SK-N-DZ (cell line): ENCODE measurements at regions not wholly inside any gene's neighbourhood (a gene's known extent, or its start where the extent isn't known, plus 50 kb on each side); places are given as distances from the start of the nearest gene placed in this dataset.
"Not testable (repeated sequence)": the region's sequence is repeated elsewhere in the genome, so short reads cannot be mapped to it uniquely, and the experiment has no call there.

ENCODE experiments used
- DNase-seq: peaks from one replicate; pipeline ENCODE4 v3.0.0-alpha.2; 2015; ENCODE audit warnings: low spot score

- DNase-seq = not testable (repeated sequence)
Measured at GRCh38 chr3:66842761-66843464, 155.2 kb upstream of the KBTBD8 start.

- no peak for DNase-seq
Measured at GRCh38 chr3:66851894-66852613, 146.1 kb upstream of the KBTBD8 start.

- DNase-seq = no peak
Measured at GRCh38 chr3:66854601-66855151, 143.4 kb upstream of the KBTBD8 start.

- no peak for DNase-seq
Measured at GRCh38 chr3:66856533-66856932, 141.6 kb upstream of the KBTBD8 start.

- no peak for DNase-seq
Measured at GRCh38 chr3:66858656-66859381, 139.3 kb upstream of the KBTBD8 start.

GRCh38 chr3:66860771-66861170 lies 137.3 kb upstream of the KBTBD8 start:
- no peak for DNase-seq

GRCh38 chr3:66863205-66864111 lies 134.6 kb upstream of the KBTBD8 start:
- DNase-seq = no peak

- DNase-seq = no peak
Measured at GRCh38 chr3:66884659-66885058, 113.4 kb upstream of the KBTBD8 start.

- no peak for DNase-seq
Measured at GRCh38 chr3:66885326-66886000, 112.6 kb upstream of the KBTBD8 start.

- no peak for DNase-seq
Measured at GRCh38 chr3:66889750-66890494, 108.2 kb upstream of the KBTBD8 start.

- no peak for DNase-seq
Measured at GRCh38 chr3:66898155-66898554, 100.0 kb upstream of the KBTBD8 start.

- DNase-seq = no peak
Measured at GRCh38 chr3:66904336-66904735, 93.8 kb upstream of the KBTBD8 start.

GRCh38 chr3:66904831-66905493 lies 93.1 kb upstream of the KBTBD8 start:
- no peak for DNase-seq

GRCh38 chr3:66907136-66907535 lies 91.0 kb upstream of the KBTBD8 start:
- no peak for DNase-seq

- DNase-seq = no peak
Measured at GRCh38 chr3:66910266-66911055, 87.6 kb upstream of the KBTBD8 start.

- no peak for DNase-seq
Measured at GRCh38 chr3:66912306-66912705, 85.8 kb upstream of the KBTBD8 start.

- no peak for DNase-seq
Measured at GRCh38 chr3:66922058-66922457, 76.0 kb upstream of the KBTBD8 start.

GRCh38 chr3:66923969-66924368 lies 74.1 kb upstream of the KBTBD8 start:
- no peak for DNase-seq

GRCh38 chr3:66928252-66928651 lies 69.9 kb upstream of the KBTBD8 start:
- no peak for DNase-seq
